GM23248 (cell line): ENCODE measurements at regions not wholly inside any gene's neighbourhood (a gene's known extent, or its start where the extent isn't known, plus 50 kb on each side); places are given as distances from the start of the nearest gene placed in this dataset.
"Not testable (repeated sequence)": the region's sequence is repeated elsewhere in the genome, so short reads cannot be mapped to it uniquely, and the experiment has no call there.

Experiments
- DNase-seq: peaks from one replicate; pipeline ENCODE4 v3.0.0-alpha.2; 2015
- H2AFZ ChIP-seq: fragments of 200-600 bp; sonication (generic); 2 replicates; pipeline ENCODE4 v1.6.1; 2016; ENCODE audit warnings: antibody characterized with exemption
- H3F3A ChIP-seq: fragments of 200-600 bp; sonication (generic); 2 replicates; pipeline ENCODE4 v1.6.1; 2016; ENCODE audit warnings: mild to moderate bottlenecking, antibody characterized with exemption, mixed run types; ENCODE audit not compliant: insufficient read depth
- H3K27ac ChIP-seq: fragments of 200-600 bp; sonication (generic); 2 replicates; pipeline ENCODE4 v1.5.1; 2016; ENCODE audit warnings: mild to moderate bottlenecking
- H3K27me3 ChIP-seq: fragments of 200-600 bp; sonication (generic); replicated peaks from 2 replicates; pipeline ENCODE4 v1.6.1; 2016; ENCODE audit warnings: mild to moderate bottlenecking; ENCODE audit not compliant: insufficient read depth
- H3K36me3 ChIP-seq: fragments of 200-600 bp; sonication (generic); 2 replicates; pipeline ENCODE4 v1.6.1; 2016; ENCODE audit warnings: low read depth, mild to moderate bottlenecking
- H3K4me1 ChIP-seq: fragments of 200-600 bp; sonication (generic); 2 replicates; pipeline ENCODE4 v1.6.1; 2016; ENCODE audit warnings: mild to moderate bottlenecking; ENCODE audit not compliant: insufficient read depth
- H3K4me2 ChIP-seq: fragments of 200-600 bp; sonication (generic); one replicate; pipeline ENCODE4 v1.6.1; 2016; ENCODE audit warnings: mild to moderate bottlenecking; ENCODE audit not compliant: unreplicated experiment
- H3K4me3 ChIP-seq: fragments of 200-600 bp; sonication (generic); 2 replicates; pipeline ENCODE4 v1.5.1; 2016; ENCODE audit warnings: mild to moderate bottlenecking
- H3K79me2 ChIP-seq: fragments of 200-600 bp; sonication (generic); 2 replicates; pipeline ENCODE4 v1.6.1; 2016; ENCODE audit warnings: mild to moderate bottlenecking; ENCODE audit not compliant: insufficient read depth
- H3K9ac ChIP-seq: fragments of 200-600 bp; sonication (generic); 2 replicates; pipeline ENCODE4 v1.6.1; 2016; ENCODE audit warnings: mild to moderate bottlenecking
- H3K9me2 ChIP-seq: fragments of 200-600 bp; sonication (generic); 2 replicates; pipeline ENCODE4 v1.6.1; 2016; ENCODE audit warnings: mixed run types, mild to moderate bottlenecking, moderate library complexity; ENCODE audit not compliant: insufficient read depth
- H3K9me3 ChIP-seq: fragments of 200-600 bp; sonication (generic); one replicate; pipeline ENCODE4 v1.6.1; 2017; ENCODE audit warnings: low read depth
- H4K20me1 ChIP-seq: fragments of 200-600 bp; sonication (generic); 2 replicates; pipeline ENCODE4 v1.6.0; 2016; ENCODE audit not compliant: insufficient read depth
- EZH2 ChIP-seq: fragments of 200-600 bp; sonication (generic); IDR thresholded peaks from 2 replicates; pipeline ENCODE4 v1.6.1; 2018; ENCODE audit warnings: antibody characterized with exemption, mild to moderate bottlenecking; ENCODE audit not compliant: insufficient read depth, poor library complexity, severe bottlenecking
- EZH2phosphoT487 ChIP-seq: fragments of 200-600 bp; sonication (generic); IDR thresholded peaks from 2 replicates; pipeline ENCODE4 v1.6.1; 2018; ENCODE audit warnings: antibody characterized with exemption, moderate library complexity, mild to moderate bottlenecking, low read depth; ENCODE audit not compliant: insufficient read depth
- WGBS, 2 experiments: methylation state at CpG; one replicate each; pipeline ENCODE4 v1.1.6; 2015 to 2017; ENCODE audit warnings: low lambda C conversion rate in 2 of 2, low coverage in 1 of 2; ENCODE audit errors: missing lambda C conversion rate in 2 of 2; 5-methylcytosine and 5-hydroxymethylcytosine counted together
- in situ Hi-C: fragments of 300-500 bp; cut with MboI; formaldehyde crosslinking; loops from 2 replicates; pipeline ENCODE4 v1.15.0; 2020

DNA sequence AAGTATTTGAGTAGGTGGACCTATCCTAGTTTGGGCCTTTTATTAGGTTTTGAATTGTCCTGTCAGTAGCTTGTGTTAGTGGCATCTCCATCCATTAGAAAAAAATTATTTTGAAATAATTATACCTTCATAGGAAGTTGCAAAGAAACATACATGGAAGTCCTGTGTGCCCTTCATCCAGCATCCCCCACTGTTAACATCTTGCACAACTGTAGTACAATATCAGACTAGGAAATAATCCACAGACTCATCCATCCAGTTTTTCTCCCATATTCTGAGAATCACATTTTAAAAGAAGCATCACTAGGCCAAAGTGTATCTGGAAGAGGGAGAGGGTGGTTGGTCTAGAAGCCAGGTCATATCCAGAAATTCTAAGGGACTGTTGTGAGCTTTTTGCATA is 155.5 kb upstream of the ROPN1 start:
- Histone ChIP-seq H3K4me1 (no peaks in the 10 kb centered on the region), H3K4me3 (no peak overlapping the region), H4K20me1 (no peaks in the 10 kb centered on the region), H3K9ac (no peak overlapping the region), H3K79me2 (no peaks in the 10 kb centered on the region), H3K27ac (no peak overlapping the region), H2AFZ (no peak overlapping the region), H3K27me3 (no peaks in the 10 kb centered on the region; the same call in 1 of the 2 replicates), H3K9me3 (no peaks in the 10 kb centered on the region), H3K36me3 (no peaks in the 10 kb centered on the region), H3K9me2 (no peaks in the 10 kb centered on the region), H3K4me2 (no peak overlapping the region), H3F3A (no peaks in the 10 kb centered on the region)
- TF ChIP-seq EZH2phosphoT487, result no peak
- TF ChIP-seq EZH2, result no peak
- in situ Hi-C loops, result no loop called here
- no peak for DNase-seq

GRCh38 chr3:124147946-124148345 is 156.0 kb upstream of the ROPN1 start:
- Histone ChIP-seq H4K20me1 (no peaks in the 10 kb centered on the region), H3K36me3 (no peaks in the 10 kb centered on the region), H3K79me2 (no peaks in the 10 kb centered on the region), H3K4me2 (no peak overlapping the region), H3K27ac (no peak overlapping the region), H3F3A (no peaks in the 10 kb centered on the region), H3K9ac (no peak overlapping the region), H3K27me3 (no peaks in the 10 kb centered on the region; the same call in 1 of the 2 replicates), H3K4me3 (no peak overlapping the region), H3K9me2 (no peaks in the 10 kb centered on the region), H2AFZ (no peak overlapping the region), H3K4me1 (no peaks in the 10 kb centered on the region), H3K9me3 (no peaks in the 10 kb centered on the region)
- in situ Hi-C loops, result no loop called here
- WGBS, 2 experiments, result 91 to 94% methylated on average over 2 of the region's 2 CpGs
- no peak for DNase-seq
- TF ChIP-seq EZH2 (no peak), EZH2phosphoT487 (no peak)

- no peak overlapping the region for H3K9ac ChIP-seq
- DNase-seq, result no peak
- no peaks in the 10 kb centered on the region for H3F3A ChIP-seq
- H3K4me3 ChIP-seq, result no peak overlapping the region
- no peaks in the 10 kb centered on the region for H3K36me3 ChIP-seq
- H3K27me3 ChIP-seq, result no peaks in the 10 kb centered on the region
- H3K27ac ChIP-seq, result no peak overlapping the region
- TF ChIP-seq EZH2 (no peak), EZH2phosphoT487 (no peak)
- H2AFZ ChIP-seq, result no peak overlapping the region
- 72 to 95% methylated on average over 1 of the region's 1 CpG for WGBS, 2 experiments
- in situ Hi-C loops, result no loop called here
- no peaks in the 10 kb centered on the region for H3K4me1 ChIP-seq
- no peaks in the 10 kb centered on the region for H4K20me1 ChIP-seq
- H3K79me2 ChIP-seq, result no peaks in the 10 kb centered on the region
- H3K9me2 ChIP-seq, result no peaks in the 10 kb centered on the region
- H3K9me3 ChIP-seq, result no peaks in the 10 kb centered on the region
- H3K4me2 ChIP-seq, result no peak overlapping the region
Measured at GRCh38 chr3:124149081-124149480, 157.2 kb upstream of the ROPN1 start.

- Histone ChIP-seq H3K9ac (no peak overlapping the region), H3K4me2 (no peak overlapping the region), H3K27ac (no peak overlapping the region), H3K4me1 (no peaks in the 10 kb centered on the region), H3K79me2 (no peaks in the 10 kb centered on the region), H3K4me3 (no peak overlapping the region), H3K36me3 (no peaks in the 10 kb centered on the region), H4K20me1 (no peaks in the 10 kb centered on the region), H3K27me3 (no peaks in the 10 kb centered on the region), H3K9me2 (no peaks in the 10 kb centered on the region), H3K9me3 (no peaks in the 10 kb centered on the region), H2AFZ (no peak overlapping the region), H3F3A (no peaks in the 10 kb centered on the region)
- 12 to 24% methylated on average over 3 of the region's 3 CpGs for WGBS, 2 experiments
- in situ Hi-C loops, result no loop called here
- TF ChIP-seq EZH2phosphoT487 (no peak), EZH2 (no peak)
- DNase-seq, result no peak
Measured at GRCh38 chr3:124149771-124150170, 157.8 kb upstream of the ROPN1 start.

DNA sequence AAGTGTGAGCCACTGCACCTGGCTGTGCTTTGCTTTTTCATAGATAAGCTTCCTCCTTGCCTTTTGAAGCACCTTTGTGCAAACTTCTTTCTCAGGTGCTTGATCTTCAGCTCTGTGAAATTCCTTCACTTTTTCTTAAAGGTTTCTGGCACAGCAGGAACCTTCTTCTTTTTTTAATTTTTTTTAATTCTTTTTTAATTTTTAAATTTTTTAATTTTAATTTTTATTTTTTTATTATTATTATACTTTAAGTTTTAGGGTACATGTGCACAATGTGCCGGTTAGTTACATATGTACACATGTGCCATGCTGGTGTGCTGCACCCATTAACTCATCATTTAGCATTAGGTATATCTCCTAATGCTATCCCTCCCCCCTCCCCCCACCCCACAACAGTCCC is 161.0 kb upstream of the ROPN1 start:
- H3K4me2 ChIP-seq, H3K4me1 ChIP-seq, H2AFZ ChIP-seq, H3F3A ChIP-seq, H3K9me3 ChIP-seq, DNase-seq, H3K79me2 ChIP-seq, H3K36me3 ChIP-seq, in situ Hi-C loops, H3K4me3 ChIP-seq, H4K20me1 ChIP-seq, H3K27ac ChIP-seq, H3K9ac ChIP-seq, H3K9me2 ChIP-seq: not testable (repeated sequence)
- WGBS, 2 experiments, result 96 to 100% methylated on average over 1 of the region's 1 CpG
- H3K27me3 ChIP-seq, result peaks cover 11% of the 10 kb centered on the region; the same call in 1 of the 2 replicates
